HG02571 (cell line): ENCODE measurements at regions not wholly inside any gene's neighbourhood (a gene's known extent, or its start where the extent isn't known, plus 50 kb on each side); places are given as distances from the start of the nearest gene placed in this dataset.
"Not testable (repeated sequence)": the region's sequence is repeated elsewhere in the genome, so short reads cannot be mapped to it uniquely, and the experiment has no call there.

Source experiments
- ATAC-seq: cut with Tn5 transposase; IDR thresholded peaks from one replicate; pipeline ENCODE4 v1.9.1; 2021; ENCODE audit warnings: mild to moderate bottlenecking, moderate library complexity; ENCODE audit not compliant: unreplicated experiment

DNA sequence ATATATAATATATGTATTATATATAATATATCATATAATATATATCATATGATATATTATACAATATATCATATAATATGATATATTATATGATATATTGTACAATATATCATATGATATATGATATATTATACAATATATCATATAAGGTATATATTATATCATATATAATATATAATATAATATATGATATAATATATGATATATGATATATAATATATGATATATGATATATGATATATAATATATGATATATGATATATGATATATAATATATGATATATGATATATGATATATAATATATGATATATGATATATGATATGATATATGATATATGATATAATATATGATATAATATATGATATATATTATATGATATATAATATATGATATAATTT, 617.3 kb downstream of the TRIB2 start:
- not testable (repeated sequence) for ATAC-seq

DNA sequence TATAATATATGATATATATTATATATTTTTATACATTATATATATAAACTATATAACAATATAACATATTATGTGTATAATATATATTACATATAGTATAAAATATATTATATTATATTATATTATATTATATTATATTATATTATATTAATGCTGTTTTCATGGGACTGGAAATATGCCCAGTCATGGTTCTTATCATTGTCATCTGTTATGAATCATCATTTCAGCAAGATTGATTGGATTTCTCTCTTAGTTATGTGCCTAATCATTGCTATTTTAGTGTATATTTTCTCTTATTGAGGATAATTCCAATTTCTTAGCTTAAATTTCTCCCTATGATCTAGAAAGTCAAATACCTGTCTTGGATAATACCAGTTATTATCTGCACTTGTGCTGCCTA, 617.8 kb downstream of the TRIB2 start:
- ATAC-seq, result no peak

DNA sequence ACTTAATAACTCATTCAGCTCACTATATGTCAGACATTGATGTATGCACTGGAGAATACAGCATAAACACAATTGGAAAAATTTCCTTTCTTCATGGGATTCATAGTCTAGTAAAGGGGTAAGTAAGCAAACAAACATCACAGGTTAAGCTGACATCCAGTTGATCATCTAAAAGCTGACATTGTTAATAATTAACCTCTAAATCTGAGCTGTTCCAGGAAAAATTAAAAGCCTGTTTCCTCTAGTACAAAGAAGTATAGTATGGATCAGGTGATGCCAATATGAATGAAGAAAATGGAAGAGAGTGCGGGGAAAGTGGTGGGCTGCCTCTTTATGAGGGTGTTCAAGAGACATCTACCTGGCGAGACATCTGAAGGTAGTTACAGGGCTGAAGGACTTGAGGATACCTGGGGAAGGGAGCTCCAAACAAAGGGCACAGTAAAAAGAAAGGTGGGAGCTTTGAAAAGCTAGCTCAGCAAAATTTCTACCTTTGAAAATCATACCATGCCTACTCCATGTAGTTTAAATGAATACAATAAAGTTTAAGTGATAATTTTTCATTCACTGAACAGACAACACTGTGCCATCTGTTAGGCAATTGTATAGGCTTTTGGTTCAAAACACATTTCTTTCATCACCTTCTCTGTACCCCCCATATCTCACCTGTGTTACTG, 619.3 kb downstream of the TRIB2 start:
- no peak for ATAC-seq

DNA sequence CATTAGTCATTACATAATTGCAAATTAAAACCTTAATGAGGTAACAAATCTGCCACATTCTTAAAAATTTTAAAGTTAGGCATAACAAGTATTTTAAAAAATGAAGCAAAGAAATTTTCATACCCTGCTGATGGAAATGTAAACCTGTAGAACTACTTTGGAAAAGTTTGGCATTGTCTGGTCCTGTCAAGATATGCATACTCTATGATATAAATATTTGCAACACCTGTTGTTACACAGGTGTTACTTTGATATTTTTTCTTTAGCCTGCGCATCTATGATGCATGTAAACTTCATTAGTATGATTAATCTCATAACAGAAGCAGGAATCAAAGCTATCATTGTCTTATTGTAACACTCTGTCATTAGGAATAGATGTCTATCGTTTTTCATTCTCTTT, 634.3 kb downstream of the TRIB2 start:
- ATAC-seq, result no peak

DNA sequence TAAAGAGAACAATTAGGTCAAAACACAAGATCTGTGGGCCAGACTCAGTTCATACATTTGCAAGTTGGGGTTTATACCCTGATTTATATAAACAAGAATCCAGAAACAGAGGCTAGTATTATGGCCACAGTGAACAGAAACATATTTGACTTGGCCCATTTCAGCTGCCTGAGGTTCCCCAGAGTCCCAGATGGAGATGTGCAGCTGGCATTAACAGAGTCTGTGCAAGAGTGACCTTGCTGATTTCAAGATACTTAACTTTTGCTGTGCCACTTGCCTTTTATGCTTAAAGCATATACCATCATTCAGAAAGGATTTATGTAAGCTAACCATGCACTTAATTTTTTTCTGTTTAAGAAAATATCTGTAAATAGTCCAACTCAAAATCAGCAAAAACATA, 636.3 kb downstream of the TRIB2 start:
- no peak for ATAC-seq

DNA sequence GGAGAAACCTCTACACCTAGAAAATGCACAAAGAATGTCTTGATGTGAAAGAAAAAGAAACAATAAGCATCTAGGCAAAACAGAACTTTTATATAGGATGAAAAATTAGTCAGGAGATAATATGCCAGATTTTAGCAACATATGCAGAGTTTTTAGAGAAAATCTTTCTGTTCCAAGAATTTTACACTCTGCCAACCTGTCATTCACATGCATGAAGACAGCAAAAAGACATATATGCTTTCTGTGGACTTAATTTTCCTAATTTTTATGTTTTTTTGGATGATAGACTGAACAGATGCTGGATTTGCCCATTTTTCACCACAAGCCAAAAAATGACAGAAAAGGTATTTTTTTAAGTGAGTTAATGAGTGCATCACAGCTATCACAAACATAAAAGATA, 637.3 kb downstream of the TRIB2 start:
- ATAC-seq, result no peak

DNA sequence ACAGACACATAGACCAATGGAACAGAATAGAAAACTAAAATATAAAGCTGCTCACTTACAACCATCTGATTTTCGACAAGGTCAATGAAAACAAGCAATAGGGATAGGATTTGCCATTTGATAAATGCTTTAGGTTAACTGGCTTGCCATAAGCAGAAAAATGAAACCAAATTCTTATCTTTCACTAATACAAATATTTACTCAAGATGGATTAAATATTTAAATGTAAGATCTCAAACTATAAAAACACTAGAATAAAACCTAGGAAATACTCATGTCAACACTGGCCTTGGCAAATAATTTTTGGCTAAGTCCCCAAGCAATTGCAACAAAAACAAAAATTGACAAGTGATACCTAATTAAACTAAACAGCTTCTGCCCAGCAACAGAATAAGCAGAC, 665.2 kb downstream of the TRIB2 start:
- ATAC-seq, result not testable (repeated sequence)

DNA sequence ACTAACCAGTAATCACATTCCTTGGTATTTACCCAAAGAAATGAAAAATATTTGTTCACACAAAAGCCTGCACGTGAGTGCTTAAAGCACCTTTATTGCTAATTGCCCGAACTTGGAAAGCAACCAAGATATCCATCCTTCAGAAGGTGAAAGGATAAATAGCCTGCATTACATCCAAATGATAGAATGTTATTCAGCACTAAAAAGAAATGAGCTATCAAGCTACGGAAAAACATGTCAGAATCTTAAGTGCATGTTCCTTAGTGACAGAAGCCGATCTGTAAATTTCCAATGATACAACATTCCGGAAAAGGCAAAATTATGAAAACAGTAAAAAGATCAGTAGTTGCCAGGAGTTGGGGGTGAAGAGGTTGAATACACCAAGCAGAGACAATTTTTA, 672.4 kb downstream of the TRIB2 start:
- ATAC-seq, result not testable (repeated sequence)

DNA sequence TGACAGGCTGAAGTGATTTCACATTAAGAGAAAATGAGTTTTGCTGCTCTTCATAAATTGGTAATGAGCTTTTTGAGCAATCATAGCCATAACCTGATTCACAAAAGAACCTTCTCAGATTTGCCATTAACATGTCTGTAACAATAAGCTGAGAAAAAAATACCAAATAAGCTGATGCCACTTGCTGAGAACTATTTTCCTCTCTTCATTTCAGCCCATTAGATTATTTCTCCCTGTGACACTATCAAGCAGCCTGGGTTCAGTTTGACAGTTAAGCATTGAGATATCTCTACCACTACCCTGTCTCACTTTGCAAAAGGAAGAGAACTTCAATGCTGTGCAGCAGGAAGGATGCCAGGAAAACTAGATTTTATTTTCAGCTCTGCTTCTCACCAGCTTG, 673.9 kb downstream of the TRIB2 start:
- no peak for ATAC-seq

DNA sequence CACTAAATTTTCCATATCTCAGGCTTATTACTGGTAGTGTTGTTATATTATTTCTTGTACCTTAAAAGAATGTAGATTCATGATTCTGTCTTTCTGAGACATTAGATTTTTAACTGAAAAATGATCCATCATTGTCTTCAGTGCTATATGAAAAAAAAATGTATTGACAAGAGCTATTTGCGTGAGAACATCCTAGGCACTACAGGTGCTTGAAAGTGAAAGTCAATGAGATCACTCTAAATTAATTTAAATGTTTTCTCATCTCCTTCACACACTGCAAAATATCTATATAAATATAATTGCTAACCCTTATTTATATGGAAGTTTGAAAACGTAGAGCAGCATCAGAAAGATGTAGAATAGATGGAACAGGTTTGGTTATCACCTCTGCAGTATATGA, 684.6 kb downstream of the TRIB2 start:
- no peak for ATAC-seq

DNA sequence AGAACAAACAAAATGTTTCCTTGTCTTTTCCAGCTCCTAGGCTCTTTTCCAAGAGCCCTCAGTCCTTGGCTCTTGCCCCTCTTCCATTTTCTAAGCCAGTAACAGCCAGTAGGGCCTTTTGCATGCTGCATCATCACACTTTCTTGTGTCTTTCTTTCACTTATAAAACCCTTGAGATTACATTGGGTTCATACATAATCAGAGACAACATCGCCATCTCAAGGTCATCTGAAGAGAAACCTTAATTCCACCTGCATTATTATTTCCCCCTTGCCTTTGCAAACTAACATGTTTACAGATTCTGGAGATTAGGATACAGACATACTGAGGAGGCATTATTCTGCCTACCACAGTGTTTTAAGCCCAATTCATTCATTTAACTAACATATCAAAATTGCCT, 697.3 kb downstream of the TRIB2 start:
- ATAC-seq, result no peak

DNA sequence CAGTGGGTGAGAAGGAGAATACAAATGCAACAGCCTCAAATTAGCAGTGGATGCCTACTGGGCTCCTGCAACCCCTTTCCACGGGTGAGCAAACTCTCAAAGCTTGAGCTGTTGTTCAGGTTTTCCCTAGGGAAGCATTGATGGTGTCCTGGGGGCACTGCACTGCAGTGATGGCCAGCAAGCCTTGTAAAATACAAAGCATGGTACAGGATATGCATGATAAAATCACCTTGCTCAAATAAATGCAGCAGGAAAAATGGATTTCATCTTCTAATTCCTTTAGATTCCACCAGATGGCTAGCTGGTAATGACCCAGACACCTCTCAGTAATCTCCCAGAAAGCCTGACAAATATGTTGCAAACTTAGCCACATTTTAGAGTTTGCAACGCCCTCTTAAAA, 698.2 kb downstream of the TRIB2 start:
- ATAC-seq, result no peak

DNA sequence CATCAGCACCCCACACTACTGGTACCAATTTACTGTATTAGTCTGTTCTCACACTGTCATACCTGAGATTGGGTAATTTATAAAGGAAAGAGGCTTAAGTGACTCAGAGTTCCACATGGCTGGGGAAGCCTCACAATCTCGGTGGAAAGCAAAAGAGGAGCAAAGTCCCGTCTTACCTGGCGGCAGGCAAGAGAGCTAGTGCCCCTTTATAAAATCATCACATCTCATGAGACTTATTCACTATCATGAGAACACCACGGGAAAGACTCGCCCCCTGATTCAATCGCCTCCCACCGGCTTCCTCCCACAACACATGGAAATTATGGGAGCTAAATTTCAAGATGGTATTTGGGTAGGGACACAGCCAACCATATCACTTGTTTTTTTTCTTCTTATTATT, 717.2 kb downstream of the TRIB2 start:
- ATAC-seq, result no peak

DNA sequence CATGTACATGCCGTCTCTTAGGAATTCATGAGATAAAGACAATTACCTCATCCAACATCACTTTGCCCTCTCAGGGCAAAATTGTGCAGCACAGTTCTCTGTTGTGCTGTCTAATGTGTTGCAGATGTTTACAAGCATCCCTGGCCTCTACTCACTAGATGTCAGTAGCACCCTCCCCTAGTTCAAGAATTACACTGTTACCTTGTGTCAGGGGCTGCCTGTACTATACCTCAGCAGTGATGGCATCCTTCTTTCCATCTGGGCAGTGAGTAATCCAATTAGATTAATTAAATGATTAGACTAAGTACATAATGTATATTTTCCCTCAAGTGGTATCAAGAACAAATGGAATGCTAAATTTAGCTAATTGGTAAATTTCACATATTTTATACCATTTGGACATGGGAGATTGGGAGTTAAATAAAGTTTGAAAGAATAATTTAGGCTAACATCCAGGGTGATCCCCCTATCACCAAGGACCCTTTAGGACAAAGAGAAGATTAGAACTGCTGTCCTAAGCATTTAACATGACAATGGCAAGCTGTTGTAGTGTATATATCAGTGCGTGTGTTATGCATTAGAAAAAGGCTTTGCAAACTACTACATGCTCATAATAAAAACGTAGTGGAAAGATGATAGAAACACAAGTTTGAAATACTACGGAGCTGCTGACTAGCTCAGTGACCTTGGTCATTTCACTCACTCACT, 727.0 kb downstream of the TRIB2 start:
- not testable (repeated sequence) for ATAC-seq

DNA sequence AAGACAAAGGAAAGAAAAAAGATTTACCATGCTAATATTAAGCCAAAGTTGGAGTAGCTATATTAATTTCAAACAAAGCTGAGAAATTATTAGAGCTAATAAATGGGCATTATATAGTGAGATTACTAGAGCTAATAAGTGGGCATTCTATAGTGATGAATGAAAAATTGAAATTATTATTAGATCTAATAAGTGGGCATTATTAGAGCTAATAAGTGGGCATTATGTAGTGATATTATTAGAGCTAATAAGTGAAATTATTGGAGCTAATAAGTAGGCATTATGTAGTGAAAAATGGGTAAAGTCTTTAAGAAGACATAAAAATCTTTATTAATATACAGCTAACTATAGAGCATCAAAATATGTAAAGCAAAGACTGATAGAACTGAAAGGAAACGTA, 745.7 kb downstream of the TRIB2 start:
- no peak for ATAC-seq

DNA sequence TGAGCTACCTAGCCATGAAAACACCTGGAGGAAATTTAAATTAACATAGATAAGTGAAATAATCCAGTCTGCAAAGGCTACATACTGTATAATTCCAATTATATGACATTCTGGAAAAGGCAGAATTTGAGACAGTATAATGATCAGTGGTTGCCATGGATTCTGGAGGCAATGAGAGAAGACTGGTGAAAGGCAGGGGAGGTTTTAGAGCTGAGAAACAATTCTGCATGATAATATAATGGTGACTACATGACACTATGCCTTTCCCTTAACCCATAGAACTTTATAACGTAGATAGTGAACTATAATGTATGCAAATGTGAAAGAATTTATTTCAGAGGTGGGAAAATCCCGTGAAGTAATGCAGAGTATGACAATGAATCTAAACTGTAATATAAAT, 749.3 kb downstream of the TRIB2 start:
- ATAC-seq, result no peak

DNA sequence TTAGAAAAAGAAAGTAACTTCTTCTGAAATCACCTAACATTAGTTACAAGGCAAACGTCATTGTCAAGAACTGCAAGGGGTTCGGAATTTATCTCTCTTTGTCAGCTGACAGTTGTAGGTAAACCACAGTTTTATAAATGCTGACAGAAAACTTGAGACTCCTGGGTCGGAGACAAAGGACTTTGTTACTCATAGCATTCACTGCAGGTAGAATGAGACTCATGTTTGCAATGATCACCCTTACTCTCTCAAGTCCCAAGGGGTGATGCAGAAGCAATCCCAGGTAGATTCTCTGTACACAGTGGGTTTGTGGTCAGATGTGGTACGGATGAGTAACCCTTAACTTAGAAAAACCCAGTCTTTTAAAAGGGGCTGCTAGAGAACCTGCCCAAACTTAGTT, 757.8 kb downstream of the TRIB2 start:
- no peak for ATAC-seq

DNA sequence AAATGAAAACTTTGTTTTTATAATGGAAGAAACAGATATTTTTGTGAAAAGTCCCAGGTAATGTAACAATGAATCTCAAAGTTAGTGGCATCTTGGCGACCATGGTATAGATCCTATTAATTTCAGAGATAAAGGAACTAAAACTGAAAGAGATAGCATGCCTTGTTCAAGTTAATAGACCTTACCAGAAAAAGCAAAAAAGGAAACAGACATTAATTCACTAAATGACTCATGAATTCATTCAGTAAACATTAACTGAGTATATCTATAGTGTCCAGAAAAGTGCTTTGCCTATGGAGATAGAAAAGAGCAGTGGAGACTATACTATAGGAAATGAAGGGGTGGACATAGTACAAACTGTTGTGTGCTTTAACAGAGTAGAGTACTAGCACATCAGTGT, 763.3 kb downstream of the TRIB2 start:
- ATAC-seq, result no peak

DNA sequence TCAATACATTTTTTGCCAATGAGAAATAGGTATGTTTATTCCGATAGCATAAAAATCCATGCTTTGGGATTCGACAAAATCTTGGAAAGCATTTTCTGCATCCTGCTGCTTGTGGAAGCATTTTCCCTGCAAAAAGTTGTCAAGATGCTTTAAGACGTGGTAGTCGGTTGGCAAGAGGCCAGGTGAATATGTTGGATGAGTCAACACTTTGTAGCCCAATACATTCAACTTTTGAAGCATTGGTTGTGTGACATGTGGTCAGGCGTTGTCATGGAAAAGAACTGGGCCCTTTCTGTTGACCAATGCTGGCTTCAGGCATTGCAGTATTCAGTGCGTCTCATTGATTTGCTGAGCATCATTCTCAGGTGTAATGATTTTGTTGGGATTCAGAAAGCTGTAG, 764.5 kb downstream of the TRIB2 start:
- ATAC-seq, result no peak

DNA sequence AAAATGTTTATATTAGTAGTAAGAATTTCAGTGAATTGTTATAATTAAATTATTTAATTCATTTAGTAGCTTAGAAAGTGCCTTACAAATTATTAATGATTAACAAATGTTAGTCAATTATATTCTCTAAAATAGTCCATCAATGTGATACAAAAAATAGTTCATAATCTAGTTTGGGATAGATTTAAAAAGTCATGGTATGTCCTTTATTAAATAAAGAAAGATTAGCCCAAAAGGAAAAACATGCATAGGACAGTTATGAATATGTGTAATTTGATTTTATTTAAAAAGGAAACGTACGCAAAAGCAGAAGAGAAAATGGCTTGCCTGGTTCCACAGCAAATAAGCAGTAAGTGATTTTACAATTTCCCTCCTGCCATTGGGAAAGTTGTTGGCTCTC, 768.5 kb downstream of the TRIB2 start:
- no peak for ATAC-seq

DNA sequence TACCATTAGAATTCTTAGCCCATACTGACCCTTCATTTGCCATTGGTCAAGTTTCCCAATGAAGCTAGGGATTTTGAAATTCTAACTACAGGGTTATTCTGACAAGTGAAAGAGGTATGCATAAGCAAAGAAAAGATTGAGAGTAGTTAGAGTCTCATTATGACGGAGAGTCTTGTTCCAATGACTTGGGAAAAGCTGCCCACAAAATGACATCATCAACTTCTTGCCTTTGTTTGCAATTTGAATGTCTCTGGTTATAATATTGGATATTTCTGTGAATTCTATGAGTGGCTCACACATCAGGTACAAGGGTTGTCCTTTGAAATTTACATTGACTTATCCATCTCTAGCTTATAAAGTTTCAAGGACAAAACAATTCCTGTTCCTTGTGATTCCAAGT, 772.2 kb downstream of the TRIB2 start:
- ATAC-seq, result no peak

DNA sequence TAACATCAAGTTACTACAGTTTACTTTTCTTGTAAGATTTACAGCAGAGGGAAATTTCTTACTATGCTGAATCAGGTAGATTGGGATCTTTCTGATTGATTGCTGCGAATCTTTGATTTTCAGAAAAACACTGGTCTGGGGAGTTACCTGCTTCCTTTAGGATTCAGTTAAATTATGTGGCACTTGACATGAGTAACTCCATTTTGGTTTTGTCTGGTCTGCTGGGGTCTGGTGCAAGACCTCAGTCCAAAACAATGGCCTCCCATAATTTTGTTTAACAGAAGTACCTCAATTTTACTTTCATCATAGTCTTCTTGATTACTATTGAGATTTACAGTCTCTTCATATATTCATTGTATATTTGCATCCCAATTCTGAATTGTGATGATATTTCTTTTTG, 775.5 kb downstream of the TRIB2 start:
- ATAC-seq, result no peak

DNA sequence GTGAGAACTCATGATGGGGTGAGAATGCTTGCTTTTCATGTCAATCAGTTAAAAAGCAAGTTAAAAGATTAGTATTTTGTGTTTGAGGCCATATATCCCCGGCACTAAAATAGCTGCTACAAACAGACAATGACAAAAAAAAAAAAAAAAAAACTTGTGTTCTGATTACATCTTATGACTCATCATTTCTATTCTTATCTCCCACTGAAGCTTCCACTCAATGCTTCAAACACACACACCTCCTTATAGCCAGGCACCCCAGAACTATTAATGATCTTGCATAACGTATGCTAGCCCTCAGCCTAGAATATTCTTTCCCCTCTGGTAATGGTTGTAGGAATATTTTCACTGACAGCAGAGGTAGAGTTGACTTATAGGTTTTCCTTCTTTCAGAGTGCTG, 778.3 kb downstream of the TRIB2 start:
- no peak for ATAC-seq
